ENCODE measurements at regions not wholly inside any gene's neighbourhood (a gene's known extent, or its start where the extent isn't known, plus 50 kb on each side); places are given as distances from the start of the nearest gene placed in this dataset.

GRCh38 chr5:98428806-98429205 lies 344.7 kb upstream of the RGMB start:
- H3K27me3 Mint-ChIP-seq (ENCODE audit: low read depth) = no peaks in the 10 kb centered on the region
- DNase-seq (ENCODE audit: low spot score in 2 of 2, unreplicated experiment in 2 of 2) = no peak
- no peak overlapping the region for H3K27ac Mint-ChIP-seq
- H3K36me3 Mint-ChIP-seq = no peaks in the 10 kb centered on the region
- H3K9me3 Mint-ChIP-seq = no peaks in the 10 kb centered on the region
- H3K4me1 Mint-ChIP-seq = no peaks in the 10 kb centered on the region
- no peak for TF ChIP-seq CTCF (IDR thresholded peaks at IDR 0.05; ENCODE audit: unreplicated experiment)
- no peak overlapping the region for H3K4me3 Mint-ChIP-seq

- H3K9me3 Mint-ChIP-seq = no peaks in the 10 kb centered on the region
- TF ChIP-seq CTCF (IDR thresholded peaks at IDR 0.05; ENCODE audit: unreplicated experiment) = no peak
- no peak for DNase-seq (ENCODE audit: low spot score in 2 of 2, unreplicated experiment in 2 of 2)
- H3K27me3 Mint-ChIP-seq (ENCODE audit: low read depth) = no peaks in the 10 kb centered on the region
- H3K36me3 Mint-ChIP-seq = no peaks in the 10 kb centered on the region
- no peaks in the 10 kb centered on the region for H3K4me1 Mint-ChIP-seq
- H3K4me3 Mint-ChIP-seq = no peak overlapping the region
- H3K27ac Mint-ChIP-seq = no peak overlapping the region
These were observed 341.1 kb upstream of the RGMB start for GRCh38 chr5:98432378-98432777.

- DNase-seq (ENCODE audit: low spot score in 2 of 2, unreplicated experiment in 2 of 2) = no peak
- Mint-ChIP-seq H3K4me3 (no peak overlapping the region), H3K4me1 (no peaks in the 10 kb centered on the region), H3K27me3 (ENCODE audit: low read depth) (no peaks in the 10 kb centered on the region), H3K9me3 (no peaks in the 10 kb centered on the region), H3K27ac (no peak overlapping the region), H3K36me3 (no peaks in the 10 kb centered on the region)
- TF ChIP-seq CTCF (IDR thresholded peaks at IDR 0.05; ENCODE audit: unreplicated experiment) = no peak
These were observed 340.4 kb upstream of the RGMB start for GRCh38 chr5:98433022-98433421.

- no peak for TF ChIP-seq CTCF (IDR thresholded peaks at IDR 0.05; ENCODE audit: unreplicated experiment)
These were observed 339.8 kb upstream of the RGMB start for GRCh38 chr5:98433673-98434072.

GRCh38 chr5:98436667-98437066 lies 336.8 kb upstream of the RGMB start:
- Mint-ChIP-seq H3K27me3 (ENCODE audit: low read depth) (no peaks in the 10 kb centered on the region), H3K9me3 (peaks cover 8% of the 10 kb centered on the region), H3K27ac (no peak overlapping the region), H3K4me1 (no peaks in the 10 kb centered on the region), H3K36me3 (no peaks in the 10 kb centered on the region), H3K4me3 (no peak overlapping the region)
- no peak for DNase-seq (ENCODE audit: low spot score in 2 of 2, unreplicated experiment in 2 of 2)
- no peak for TF ChIP-seq CTCF (IDR thresholded peaks at IDR 0.05; ENCODE audit: unreplicated experiment)

More at GRCh38 chr5:98433673-98434072, 339.8 kb upstream of the RGMB start:
- H3K4me3 Mint-ChIP-seq = no peak overlapping the region
- H3K27ac Mint-ChIP-seq = no peak overlapping the region
- H3K27me3 Mint-ChIP-seq (ENCODE audit: low read depth) = no peaks in the 10 kb centered on the region
- DNase-seq (ENCODE audit: low spot score in 2 of 2, unreplicated experiment in 2 of 2) = no peak
- no peaks in the 10 kb centered on the region for H3K4me1 Mint-ChIP-seq
- no peaks in the 10 kb centered on the region for H3K36me3 Mint-ChIP-seq
- no peaks in the 10 kb centered on the region for H3K9me3 Mint-ChIP-seq

GRCh38 chr5:98442448-98442847 lies 331.0 kb upstream of the RGMB start:
- no peak for DNase-seq (ENCODE audit: low spot score in 2 of 2, unreplicated experiment in 2 of 2)
- Mint-ChIP-seq H3K9me3 (peaks cover 34% of the 10 kb centered on the region), H3K27ac (no peak overlapping the region), H3K36me3 (no peaks in the 10 kb centered on the region), H3K27me3 (ENCODE audit: low read depth) (no peaks in the 10 kb centered on the region), H3K4me1 (no peaks in the 10 kb centered on the region), H3K4me3 (no peak overlapping the region)
- no peak for TF ChIP-seq CTCF (IDR thresholded peaks at IDR 0.05; ENCODE audit: unreplicated experiment)

Measured in mesothelial cell of epicardium (in vitro differentiated cells).